ENCODE measurements at regions not wholly inside any gene's neighbourhood (a gene's known extent, or its start where the extent isn't known, plus 50 kb on each side); places are given as distances from the start of the nearest gene placed in this dataset.

DNA sequence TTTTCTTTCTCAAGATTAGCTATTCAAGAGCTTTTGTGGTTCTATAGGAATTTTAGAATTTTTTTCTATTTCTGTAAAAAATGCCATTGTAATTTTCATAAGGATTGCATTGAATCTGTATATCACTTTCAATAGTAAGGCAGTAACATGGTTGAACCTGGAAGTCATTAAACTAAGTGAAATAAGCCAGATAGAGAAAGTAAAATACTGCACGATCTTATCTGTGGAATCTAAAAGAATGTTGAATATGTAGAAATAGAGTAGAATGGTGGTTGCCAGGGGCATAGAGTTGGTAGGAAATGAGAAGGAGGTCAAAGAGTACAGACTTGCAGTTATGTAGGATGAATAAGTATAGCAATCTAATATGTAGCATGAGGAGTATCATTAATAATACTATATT, 1073.5 kb upstream of the LRRN3 start:
- H3K27me3 ChIP-seq (ENCODE audit: control insufficient read depth in 4 of 4, insufficient read depth in 4 of 4, low read length in 3 of 4) = peaks cover 0 to 4% (median under 1%) of the 10 kb centered on the region in 4 donors
- H3K4me1 ChIP-seq (ENCODE audit: control insufficient read depth in 4 of 4, insufficient read depth in 4 of 4, low read length in 3 of 4) = no peaks in the 10 kb centered on the region
- no peaks in the 10 kb centered on the region for H3K9me3 ChIP-seq (ENCODE audit: control insufficient read depth in 4 of 4, low read length in 3 of 4)
- TF ChIP-seq FOXA2 (IDR thresholded peaks at IDR 0.05) (no peak), RAD21 (IDR thresholded peaks at IDR 0.05) (no peak), EGR1 (IDR thresholded peaks at IDR 0.05; ENCODE audit: low read depth in 2 of 2) (no peak), RXRA (IDR thresholded peaks at IDR 0.05) (no peak), GABPA (IDR thresholded peaks at IDR 0.05 in 1 of 2, conservative IDR thresholded peaks at IDR 0.05 in 1 of 2) (no peak), SP1 (IDR thresholded peaks at IDR 0.05) (no peak), FOXA1 (IDR thresholded peaks at IDR 0.05) (no peak), HNF4G (IDR thresholded peaks at IDR 0.05) (no peak), HNF4A (conservative IDR thresholded peaks at IDR 0.05) (no peak), NR2F2 (IDR thresholded peaks at IDR 0.05) (no peak), TAF1 (conservative IDR thresholded peaks at IDR 0.05) (no peak)
- TF ChIP-seq, protein P1, sequence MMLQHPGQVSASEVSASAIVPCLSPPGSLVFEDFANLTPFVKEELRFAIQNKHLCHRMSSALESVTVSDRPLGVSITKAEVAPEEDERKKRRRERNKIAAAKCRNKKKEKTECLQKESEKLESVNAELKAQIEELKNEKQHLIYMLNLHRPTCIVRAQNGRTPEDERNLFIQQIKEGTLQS (IDR thresholded peaks at IDR 0.05) = no peak
- TF ChIP-seq, protein P2, sequence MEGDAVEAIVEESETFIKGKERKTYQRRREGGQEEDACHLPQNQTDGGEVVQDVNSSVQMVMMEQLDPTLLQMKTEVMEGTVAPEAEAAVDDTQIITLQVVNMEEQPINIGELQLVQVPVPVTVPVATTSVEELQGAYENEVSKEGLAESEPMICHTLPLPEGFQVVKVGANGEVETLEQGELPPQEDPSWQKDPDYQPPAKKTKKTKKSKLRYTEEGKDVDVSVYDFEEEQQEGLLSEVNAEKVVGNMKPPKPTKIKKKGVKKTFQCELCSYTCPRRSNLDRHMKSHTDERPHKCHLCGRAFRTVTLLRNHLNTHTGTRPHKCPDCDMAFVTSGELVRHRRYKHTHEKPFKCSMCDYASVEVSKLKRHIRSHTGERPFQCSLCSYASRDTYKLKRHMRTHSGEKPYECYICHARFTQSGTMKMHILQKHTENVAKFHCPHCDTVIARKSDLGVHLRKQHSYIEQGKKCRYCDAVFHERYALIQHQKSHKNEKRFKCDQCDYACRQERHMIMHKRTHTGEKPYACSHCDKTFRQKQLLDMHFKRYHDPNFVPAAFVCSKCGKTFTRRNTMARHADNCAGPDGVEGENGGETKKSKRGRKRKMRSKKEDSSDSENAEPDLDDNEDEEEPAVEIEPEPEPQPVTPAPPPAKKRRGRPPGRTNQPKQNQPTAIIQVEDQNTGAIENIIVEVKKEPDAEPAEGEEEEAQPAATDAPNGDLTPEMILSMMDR (IDR thresholded peaks at IDR 0.05; ENCODE audit: low read depth, low read length, missing input control) = no peak
- TF ChIP-seq, protein P3, sequence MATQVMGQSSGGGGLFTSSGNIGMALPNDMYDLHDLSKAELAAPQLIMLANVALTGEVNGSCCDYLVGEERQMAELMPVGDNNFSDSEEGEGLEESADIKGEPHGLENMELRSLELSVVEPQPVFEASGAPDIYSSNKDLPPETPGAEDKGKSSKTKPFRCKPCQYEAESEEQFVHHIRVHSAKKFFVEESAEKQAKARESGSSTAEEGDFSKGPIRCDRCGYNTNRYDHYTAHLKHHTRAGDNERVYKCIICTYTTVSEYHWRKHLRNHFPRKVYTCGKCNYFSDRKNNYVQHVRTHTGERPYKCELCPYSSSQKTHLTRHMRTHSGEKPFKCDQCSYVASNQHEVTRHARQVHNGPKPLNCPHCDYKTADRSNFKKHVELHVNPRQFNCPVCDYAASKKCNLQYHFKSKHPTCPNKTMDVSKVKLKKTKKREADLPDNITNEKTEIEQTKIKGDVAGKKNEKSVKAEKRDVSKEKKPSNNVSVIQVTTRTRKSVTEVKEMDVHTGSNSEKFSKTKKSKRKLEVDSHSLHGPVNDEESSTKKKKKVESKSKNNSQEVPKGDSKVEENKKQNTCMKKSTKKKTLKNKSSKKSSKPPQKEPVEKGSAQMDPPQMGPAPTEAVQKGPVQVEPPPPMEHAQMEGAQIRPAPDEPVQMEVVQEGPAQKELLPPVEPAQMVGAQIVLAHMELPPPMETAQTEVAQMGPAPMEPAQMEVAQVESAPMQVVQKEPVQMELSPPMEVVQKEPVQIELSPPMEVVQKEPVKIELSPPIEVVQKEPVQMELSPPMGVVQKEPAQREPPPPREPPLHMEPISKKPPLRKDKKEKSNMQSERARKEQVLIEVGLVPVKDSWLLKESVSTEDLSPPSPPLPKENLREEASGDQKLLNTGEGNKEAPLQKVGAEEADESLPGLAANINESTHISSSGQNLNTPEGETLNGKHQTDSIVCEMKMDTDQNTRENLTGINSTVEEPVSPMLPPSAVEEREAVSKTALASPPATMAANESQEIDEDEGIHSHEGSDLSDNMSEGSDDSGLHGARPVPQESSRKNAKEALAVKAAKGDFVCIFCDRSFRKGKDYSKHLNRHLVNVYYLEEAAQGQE (IDR thresholded peaks at IDR 0.05) = no peak
- TF ChIP-seq, protein P4, sequence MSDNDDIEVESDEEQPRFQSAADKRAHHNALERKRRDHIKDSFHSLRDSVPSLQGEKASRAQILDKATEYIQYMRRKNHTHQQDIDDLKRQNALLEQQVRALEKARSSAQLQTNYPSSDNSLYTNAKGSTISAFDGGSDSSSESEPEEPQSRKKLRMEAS (IDR thresholded peaks at IDR 0.05) = no peak
- H3K27ac ChIP-seq (ENCODE audit: low read depth in 1 of 2, low read length in 2 of 2) = no peak overlapping the region
- H3K9ac ChIP-seq (ENCODE audit: low read depth in 1 of 2, low read length in 2 of 2) = no peak overlapping the region
- no peak overlapping the region for H3K4me3 ChIP-seq (ENCODE audit: low read depth in 1 of 3, low read length in 3 of 3)
- no peak for DNase-seq (ENCODE audit: low spot score)
- no peaks in the 10 kb centered on the region for H3K36me3 ChIP-seq (ENCODE audit: control insufficient read depth in 4 of 4, insufficient read depth in 3 of 4, low read depth in 1 of 4, low read length in 3 of 4)
- WGBS = 75% methylated on average over 1 of the region's 1 CpG

DNA sequence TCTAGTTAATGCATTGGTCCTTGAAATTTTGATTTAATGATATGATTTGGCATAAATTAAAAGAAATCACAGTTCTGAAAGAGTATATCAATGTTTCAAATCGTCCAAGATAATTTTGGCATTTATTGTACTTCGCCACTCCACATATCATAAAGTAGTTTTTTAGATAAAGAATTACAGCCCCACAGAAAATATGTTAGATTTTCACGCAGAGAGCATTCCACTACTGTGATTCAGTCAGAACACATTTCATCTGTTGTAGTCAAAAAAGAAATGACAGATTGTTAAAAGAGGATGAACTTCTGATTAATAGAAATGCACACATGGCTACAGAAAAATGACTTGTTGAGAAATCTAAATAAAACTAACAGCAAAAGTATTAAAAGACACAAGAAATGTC, 1063.5 kb upstream of the LRRN3 start:
- 61% methylated on average over 3 of the region's 3 CpGs for WGBS
- Histone ChIP-seq H3K4me1 (ENCODE audit: control insufficient read depth in 4 of 4, insufficient read depth in 4 of 4, low read length in 3 of 4) (no peaks in the 10 kb centered on the region), H3K36me3 (ENCODE audit: control insufficient read depth in 4 of 4, insufficient read depth in 3 of 4, low read depth in 1 of 4, low read length in 3 of 4) (no peaks in the 10 kb centered on the region), H3K9ac (ENCODE audit: low read depth in 1 of 2, low read length in 2 of 2) (no peak overlapping the region), H3K9me3 (ENCODE audit: control insufficient read depth in 4 of 4, low read length in 3 of 4) (no peaks in the 10 kb centered on the region), H3K27ac (ENCODE audit: low read depth in 1 of 2, low read length in 2 of 2) (no peak overlapping the region), H3K27me3 (ENCODE audit: control insufficient read depth in 4 of 4, insufficient read depth in 4 of 4, low read length in 3 of 4) (no peaks in the 10 kb centered on the region), H3K4me3 (ENCODE audit: low read depth in 1 of 3, low read length in 3 of 3) (no peak overlapping the region)
- DNase-seq (ENCODE audit: low spot score) = no peak
- TF ChIP-seq FOXA2 (IDR thresholded peaks at IDR 0.05) (no peak), HNF4A (conservative IDR thresholded peaks at IDR 0.05) (no peak), EGR1 (IDR thresholded peaks at IDR 0.05; ENCODE audit: low read depth in 2 of 2) (no peak), FOXA1 (IDR thresholded peaks at IDR 0.05) (no peak), RXRA (IDR thresholded peaks at IDR 0.05) (no peak), RAD21 (IDR thresholded peaks at IDR 0.05) (no peak), TAF1 (conservative IDR thresholded peaks at IDR 0.05) (no peak), HNF4G (IDR thresholded peaks at IDR 0.05) (no peak), NR2F2 (IDR thresholded peaks at IDR 0.05) (no peak), GABPA (IDR thresholded peaks at IDR 0.05 in 1 of 2, conservative IDR thresholded peaks at IDR 0.05 in 1 of 2) (no peak), SP1 (IDR thresholded peaks at IDR 0.05) (no peak)
- TF ChIP-seq, protein P3 (IDR thresholded peaks at IDR 0.05) = no peak
- TF ChIP-seq, protein P4 (IDR thresholded peaks at IDR 0.05) = no peak
- TF ChIP-seq, protein P1 (IDR thresholded peaks at IDR 0.05) = no peak
- TF ChIP-seq, protein P5, sequence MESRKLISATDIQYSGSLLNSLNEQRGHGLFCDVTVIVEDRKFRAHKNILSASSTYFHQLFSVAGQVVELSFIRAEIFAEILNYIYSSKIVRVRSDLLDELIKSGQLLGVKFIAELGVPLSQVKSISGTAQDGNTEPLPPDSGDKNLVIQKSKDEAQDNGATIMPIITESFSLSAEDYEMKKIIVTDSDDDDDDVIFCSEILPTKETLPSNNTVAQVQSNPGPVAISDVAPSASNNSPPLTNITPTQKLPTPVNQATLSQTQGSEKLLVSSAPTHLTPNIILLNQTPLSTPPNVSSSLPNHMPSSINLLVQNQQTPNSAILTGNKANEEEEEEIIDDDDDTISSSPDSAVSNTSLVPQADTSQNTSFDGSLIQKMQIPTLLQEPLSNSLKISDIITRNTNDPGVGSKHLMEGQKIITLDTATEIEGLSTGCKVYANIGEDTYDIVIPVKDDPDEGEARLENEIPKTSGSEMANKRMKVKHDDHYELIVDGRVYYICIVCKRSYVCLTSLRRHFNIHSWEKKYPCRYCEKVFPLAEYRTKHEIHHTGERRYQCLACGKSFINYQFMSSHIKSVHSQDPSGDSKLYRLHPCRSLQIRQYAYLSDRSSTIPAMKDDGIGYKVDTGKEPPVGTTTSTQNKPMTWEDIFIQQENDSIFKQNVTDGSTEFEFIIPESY (IDR thresholded peaks at IDR 0.05) = no peak

Measured in liver (tissue), 8 donors.